GM19035 (cell line): ENCODE measurements at regions not wholly inside any gene's neighbourhood (a gene's known extent, or its start where the extent isn't known, plus 50 kb on each side); places are given as distances from the start of the nearest gene placed in this dataset.
"Not testable (repeated sequence)": the region's sequence is repeated elsewhere in the genome, so short reads cannot be mapped to it uniquely, and the experiment has no call there.

Experiments used
- ATAC-seq: cut with Tn5 transposase; IDR thresholded peaks from one replicate; pipeline ENCODE4 v1.9.1; 2021; ENCODE audit not compliant: unreplicated experiment

DNA sequence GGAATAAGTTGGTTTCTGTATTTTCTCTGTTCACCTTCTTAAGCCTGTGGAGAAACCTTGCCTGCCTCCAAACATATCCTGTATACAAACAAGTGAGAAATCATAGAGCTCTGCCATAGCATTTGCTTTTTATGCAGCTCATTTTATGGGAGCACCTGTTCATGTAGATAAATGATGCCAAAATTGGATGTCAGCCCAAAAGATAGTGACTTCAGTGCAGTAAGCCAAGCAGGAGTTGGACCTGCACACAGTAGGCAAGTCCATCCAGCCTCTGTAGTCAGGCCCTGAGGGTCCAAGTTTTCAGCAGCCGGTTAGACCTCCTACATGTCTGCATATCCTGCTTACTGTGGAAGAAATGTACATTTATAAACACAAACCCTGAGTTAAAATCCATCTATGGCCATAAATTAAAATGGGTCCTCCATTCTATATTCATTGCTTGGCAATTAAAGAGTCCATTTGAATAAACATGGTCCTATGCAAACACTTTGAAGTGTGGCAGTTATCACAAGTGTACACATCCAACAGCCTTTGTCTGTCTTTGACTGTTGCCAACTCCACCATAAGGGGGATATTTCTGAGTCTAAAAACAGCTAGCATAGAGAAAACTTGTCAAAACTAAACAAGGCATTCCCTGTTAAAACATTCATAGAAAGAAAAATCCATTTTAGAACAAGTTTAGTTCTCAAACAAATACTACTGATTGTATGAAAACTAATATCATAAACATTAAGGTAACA, 847.8 kb downstream of the RPS29 start:
- ATAC-seq: no peak

DNA sequence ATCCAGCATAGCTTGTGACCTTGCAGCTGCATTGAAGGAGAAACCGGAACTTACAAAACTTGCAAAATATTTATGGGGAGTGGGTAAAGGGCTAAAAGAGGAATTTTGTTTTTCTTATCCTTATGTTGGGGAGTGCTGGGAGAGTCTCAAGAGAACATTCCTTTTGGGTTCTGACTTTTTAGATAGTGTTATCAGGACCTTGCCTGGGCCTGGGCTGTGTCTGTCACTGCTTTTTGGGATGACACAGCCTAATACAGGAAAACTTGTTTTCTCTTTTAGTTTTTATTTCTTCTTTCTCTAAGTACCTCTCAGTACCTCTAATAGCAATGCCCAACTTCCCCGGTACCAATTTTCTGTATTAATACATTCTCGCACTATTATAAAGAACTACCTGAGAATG, 850.6 kb downstream of the RPS29 start:
- no peak for ATAC-seq

- ATAC-seq: no peak
Measured at GRCh38 chr14:48731260-48731659, 854.9 kb downstream of the RPS29 start.

- no peak for ATAC-seq
Measured at GRCh38 chr14:48726080-48726642, 860.0 kb downstream of the RPS29 start.

GRCh38 chr14:48725051-48725734, 861.0 kb downstream of the RPS29 start:
- no peak for ATAC-seq

DNA sequence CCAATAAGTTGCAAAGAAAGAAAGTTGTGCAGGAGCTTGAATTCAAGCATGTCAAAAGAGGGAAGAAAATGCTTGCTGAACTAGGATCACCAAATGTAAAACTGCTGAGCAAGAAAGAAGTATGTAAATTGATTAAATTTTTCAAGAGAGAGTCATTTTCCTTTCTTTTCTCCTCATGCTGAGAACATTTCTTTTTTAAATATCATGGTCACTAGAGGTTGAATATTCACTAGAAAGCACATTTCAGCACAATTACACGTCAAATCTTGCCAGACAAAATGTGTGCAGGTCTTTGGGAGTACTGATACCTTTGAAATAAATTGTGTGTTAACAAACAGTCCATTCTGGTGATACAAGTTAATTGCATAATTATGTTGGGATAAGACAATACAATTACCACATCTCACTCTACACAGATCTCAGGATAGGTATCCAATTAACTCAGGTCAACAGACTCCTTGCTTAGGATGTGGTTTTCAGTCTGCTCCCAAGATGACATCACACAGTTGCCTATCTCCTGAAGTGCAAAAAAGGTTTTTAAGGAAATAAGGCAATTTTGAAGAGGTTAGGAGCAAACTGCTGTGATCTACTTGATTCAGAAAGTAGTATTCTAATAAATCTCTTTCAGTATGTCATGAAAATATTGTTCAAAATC, 862.2 kb downstream of the RPS29 start:
- no peak for ATAC-seq

DNA sequence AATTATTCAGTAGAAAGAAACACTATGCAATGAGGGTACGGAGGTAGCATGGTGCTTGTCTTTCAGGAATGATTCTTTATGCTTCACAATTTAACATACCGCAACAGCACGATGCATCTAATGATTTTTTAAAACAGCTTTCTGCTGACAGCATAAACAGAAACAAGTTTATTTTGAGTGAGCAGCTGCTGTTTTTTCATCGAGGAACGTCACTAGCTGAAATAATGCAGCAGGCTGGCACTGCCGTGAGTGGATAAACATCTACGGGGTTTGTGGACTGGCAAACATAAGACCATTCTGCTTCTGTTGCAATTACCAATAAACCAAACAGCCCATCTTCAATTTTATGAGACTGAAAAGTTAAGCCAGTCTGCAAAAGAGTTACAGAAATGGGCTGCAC, 871.8 kb downstream of the RPS29 start:
- ATAC-seq: no peak

DNA sequence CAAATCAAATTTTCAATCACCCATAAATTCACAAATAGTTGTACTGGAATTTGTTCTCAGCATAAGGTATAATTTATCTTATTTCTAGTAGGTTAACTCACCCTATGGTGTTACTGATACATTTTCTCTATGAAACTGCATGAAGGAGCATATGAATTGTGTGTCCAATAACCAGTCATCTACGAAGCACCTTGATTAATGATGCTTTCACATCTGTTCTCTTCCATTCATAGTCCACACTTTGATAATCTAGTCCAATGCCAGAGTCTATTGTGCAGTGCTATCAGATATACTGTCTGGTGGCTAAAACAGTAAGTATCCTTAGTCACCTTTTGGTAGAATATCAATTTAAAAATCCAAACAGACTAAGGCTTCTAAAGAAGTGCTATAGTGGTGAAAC, 876.0 kb downstream of the RPS29 start:
- no peak for ATAC-seq

- no peak for ATAC-seq
Measured at GRCh38 chr14:48709277-48709785, 876.8 kb downstream of the RPS29 start.

DNA sequence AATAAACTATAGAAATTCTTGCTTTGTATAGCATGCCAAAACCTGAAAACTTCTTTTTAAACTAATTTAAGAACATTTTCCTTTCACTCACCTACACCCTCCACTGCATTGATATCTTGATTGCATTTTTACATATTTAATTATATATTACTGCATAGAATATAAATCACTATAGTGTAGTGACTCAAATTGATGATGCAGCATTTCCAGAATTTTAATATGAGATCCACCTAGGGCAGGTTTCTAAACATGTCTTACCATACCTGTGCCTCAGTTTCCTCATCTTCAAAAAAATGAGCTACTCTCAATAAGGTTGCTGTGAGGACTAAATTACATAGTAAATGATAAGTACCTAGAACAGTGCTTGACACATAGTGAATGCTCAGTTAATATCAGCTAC, 881.5 kb downstream of the RPS29 start:
- ATAC-seq: no peak

- ATAC-seq: no peak
Measured at GRCh38 chr14:48703728-48704467, 882.3 kb downstream of the RPS29 start.

- ATAC-seq: not testable (repeated sequence)
Measured at GRCh38 chr14:48697362-48697761, 888.8 kb downstream of the RPS29 start.

DNA sequence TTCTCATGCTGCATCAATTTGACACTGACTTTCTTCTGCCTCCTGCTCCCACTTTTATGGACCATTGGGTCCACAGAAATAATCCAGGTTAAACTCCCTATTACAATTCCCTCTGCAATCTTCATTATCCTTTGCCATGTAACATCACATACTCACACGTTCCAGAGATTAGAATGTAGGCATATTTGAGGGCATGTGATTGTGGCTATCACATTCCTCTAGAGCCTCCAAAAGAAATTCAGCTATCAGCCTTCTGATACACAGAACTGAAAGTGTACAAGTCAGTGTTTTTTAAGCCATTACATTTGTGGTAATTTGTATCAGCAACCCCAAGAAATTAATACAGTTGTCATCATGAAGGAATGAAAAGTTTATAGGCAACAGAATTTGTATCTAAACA, 892.4 kb downstream of the RPS29 start:
- no peak for ATAC-seq

DNA sequence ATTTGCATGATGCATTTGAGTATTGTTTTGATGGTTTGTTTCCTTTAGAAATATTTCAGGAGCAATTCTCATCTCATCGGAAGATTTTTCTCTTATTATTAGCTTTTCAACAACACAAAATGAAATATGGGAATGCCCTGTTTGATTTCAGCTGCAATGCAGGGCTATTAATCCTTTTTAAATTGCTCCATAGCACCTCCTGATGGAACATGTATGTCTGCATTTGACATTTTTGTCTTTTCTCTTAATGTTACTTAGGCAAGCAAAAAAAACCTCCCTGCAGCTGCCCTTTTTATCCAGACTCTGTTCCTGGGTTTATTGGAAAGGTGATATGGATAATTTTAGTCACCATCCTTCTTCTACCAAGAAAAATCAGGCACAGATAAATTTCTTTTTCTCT, 895.8 kb downstream of the RPS29 start:
- ATAC-seq: no peak

DNA sequence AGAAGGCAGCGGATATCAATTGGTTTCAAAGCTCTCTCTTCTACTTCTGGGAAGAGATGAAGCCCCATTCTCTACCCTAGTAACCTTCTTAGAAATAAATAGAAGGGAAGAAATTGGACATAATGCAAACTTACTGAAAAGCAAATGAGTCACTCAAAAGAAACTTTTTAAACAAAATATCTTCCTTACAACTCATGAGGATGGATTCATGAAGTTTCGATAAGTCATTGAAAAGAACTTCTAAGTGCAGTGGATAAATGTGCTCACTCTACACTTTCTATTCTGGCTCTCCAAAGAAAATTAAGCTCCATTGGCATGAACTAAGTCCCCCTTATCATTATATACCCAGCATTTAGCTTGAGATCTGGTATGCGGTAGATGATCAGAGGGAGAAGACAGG, 899.5 kb downstream of the RPS29 start:
- no peak for ATAC-seq

GRCh38 chr14:48672506-48672905, 913.7 kb downstream of the RPS29 start:
- ATAC-seq: no peak

GRCh38 chr14:48670939-48671338, 915.2 kb downstream of the RPS29 start:
- no peak for ATAC-seq

DNA sequence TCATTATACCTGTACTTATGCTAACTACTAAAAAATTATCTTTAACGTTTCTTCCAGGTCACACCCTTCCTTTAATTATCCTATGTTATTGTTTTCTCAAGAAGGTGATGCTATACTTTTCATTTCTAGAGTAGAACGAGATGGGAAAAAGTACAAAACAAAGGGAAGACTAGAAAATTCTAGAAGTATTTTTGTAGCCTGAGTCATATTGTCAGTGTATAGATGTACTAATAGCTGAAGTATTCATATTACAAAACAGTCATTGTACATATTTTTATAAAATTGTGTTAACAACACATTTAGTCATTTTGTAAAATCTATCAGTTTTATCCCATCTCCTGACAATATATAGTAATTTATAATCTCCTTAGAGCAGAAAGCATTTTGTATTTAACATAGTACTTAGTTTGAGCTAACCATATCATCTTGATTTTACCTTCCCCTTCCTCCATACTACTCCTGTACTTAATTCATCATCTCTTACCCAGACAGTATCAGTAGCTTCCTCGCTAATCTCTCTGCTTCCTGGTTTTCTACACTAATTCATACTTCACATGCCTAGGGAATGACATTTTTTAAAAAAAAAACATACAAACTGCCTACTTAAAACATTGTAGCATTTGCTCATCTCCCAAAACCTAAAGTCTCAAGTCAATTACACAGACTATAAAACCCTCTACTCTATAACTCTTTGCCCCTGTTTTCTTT, 920.9 kb downstream of the RPS29 start:
- no peak for ATAC-seq

GRCh38 chr14:48643241-48643640, 942.9 kb downstream of the RPS29 start:
- no peak for ATAC-seq

- ATAC-seq: no peak
Measured at GRCh38 chr14:48628870-48629269, 953.5 kb upstream of the MDGA2 start.
